Esophagus squamous epithelium (tissue), 5 donors: ENCODE measurements at regions not wholly inside any gene's neighbourhood (a gene's known extent, or its start where the extent isn't known, plus 50 kb on each side); places are given as distances from the start of the nearest gene placed in this dataset.

Source experiments
- DNase-seq: peaks from one replicate; lab custom pipeline; 2025; lab: John Stamatoyannopoulos, UW
- H3K27ac ChIP-seq, 4 donors: fragments of 200-600 bp; sonication (generic); one replicate each; pipeline ENCODE4 v1.5.1; 2016 to 2019; ENCODE audit warnings: mild to moderate bottlenecking in 1 of 4
- H3K27me3 ChIP-seq, 4 donors: fragments of 200-600 bp; sonication (generic); 1 replicate in 3 of 4; 2 replicates in 1 of 4; pipeline versions ENCODE4 v1.5.1 to v1.6.0; 2017 to 2021; ENCODE audit warnings: antibody characterized with exemption in 1 of 4
- H3K36me3 ChIP-seq, 3 donors: fragments of 200-600 bp; sonication (generic); one replicate each; pipeline ENCODE4 v1.5.1; 2016 to 2019
- H3K4me1 ChIP-seq, 3 donors: fragments of 200-600 bp; sonication (generic); one replicate each; pipeline ENCODE4 v1.5.1; 2017 to 2019
- H3K4me3 ChIP-seq, 4 donors: fragments of 200-600 bp; sonication (generic); 1 replicate in 3 of 4; 2 replicates in 1 of 4; pipeline ENCODE4 v1.5.1; 2016 to 2019; ENCODE audit warnings: mild to moderate bottlenecking in 2 of 4, moderate library complexity in 1 of 4
- H3K9me3 ChIP-seq, 3 donors: fragments of 200-600 bp; sonication (generic); one replicate each; pipeline ENCODE4 v1.5.1; 2016 to 2019
- POLR2A ChIP-seq, 4 donors: fragments of 450-650 bp; IDR thresholded peaks; one replicate each; pipeline ENCODE4 v1.6.1; 2017; ENCODE audit warnings: antibody characterized with exemption in 4 of 4, mild to moderate bottlenecking in 4 of 4, moderate library complexity in 3 of 4
- WGBS, 2 donors: methylation state at CpG; one replicate each; pipeline ENCODE4 v1.1.5; 2018; 5-methylcytosine and 5-hydroxymethylcytosine counted together
- intact Hi-C: fragments of 100-400 bp; cut with DNase I; formaldehyde crosslinking; loops from one replicate; pipeline ENCODE4 v1.15.0; 2022
- TF ChIP-seq, protein P1 (sequence below), 6 experiments: fragments of 450-650 bp in 4 of 6; fragments of 200-600 bp in 2 of 6; sonication (generic) in 2 of 6; IDR thresholded peaks; one replicate each; pipeline ENCODE4 v1.5.1; 2016 to 2019; ENCODE audit warnings: antibody characterized with exemption in 6 of 6, mild to moderate bottlenecking in 4 of 6, moderate library complexity in 4 of 6
- donor health status: DM: yes; HTN: yes; CAD: no.

DNA sequence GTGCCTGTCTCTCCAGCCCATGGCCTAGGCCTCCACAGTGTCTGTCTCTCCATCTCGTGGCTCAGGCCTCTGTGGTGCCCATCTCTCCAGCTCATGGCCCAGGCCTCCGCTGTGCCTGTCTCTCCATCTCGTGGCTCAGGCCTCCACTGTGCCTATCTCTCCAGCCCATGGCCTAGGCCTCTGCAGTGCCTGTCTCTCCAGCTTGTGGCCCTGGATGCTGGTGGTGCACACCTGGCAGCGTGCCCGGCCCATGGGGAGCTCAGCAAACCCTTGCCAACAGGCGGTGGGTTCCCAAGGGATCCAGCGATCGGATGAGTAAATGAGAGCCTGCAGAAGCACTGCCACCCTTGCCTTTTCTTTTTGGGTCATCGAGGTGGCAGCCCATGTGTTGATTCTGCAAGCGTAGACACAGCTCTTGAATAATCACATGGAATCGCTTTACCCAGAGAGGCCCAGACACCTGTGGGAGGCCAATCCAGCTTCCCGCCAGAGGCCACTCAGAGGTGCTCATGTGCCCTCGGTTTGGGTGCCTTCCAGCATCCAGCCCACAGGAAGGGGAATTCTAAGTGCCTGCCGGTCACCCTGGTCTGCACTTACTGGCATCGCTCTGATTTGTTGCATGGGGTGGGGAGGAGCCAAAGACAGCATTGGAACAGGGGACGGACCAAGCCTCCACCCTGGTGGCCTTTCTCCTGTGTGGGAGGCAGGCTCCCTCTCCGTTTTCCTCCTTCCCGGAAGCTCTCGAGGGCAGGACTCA, 101.8 kb upstream of the HDAC4 start:
- Histone ChIP-seq H3K4me1 (peaks cover 0 to 25% (median 13%) of the 10 kb centered on the region in 3 donors), H3K27ac (no peak overlapping the region), H3K4me3 (no peak overlapping the region), H3K27me3 (no peaks in the 10 kb centered on the region), H3K9me3 (no peaks in the 10 kb centered on the region), H3K36me3 (no peaks in the 10 kb centered on the region)
- no peak for TF ChIP-seq POLR2A (IDR thresholded peaks at IDR 0.05)
- TF ChIP-seq, protein P1, sequence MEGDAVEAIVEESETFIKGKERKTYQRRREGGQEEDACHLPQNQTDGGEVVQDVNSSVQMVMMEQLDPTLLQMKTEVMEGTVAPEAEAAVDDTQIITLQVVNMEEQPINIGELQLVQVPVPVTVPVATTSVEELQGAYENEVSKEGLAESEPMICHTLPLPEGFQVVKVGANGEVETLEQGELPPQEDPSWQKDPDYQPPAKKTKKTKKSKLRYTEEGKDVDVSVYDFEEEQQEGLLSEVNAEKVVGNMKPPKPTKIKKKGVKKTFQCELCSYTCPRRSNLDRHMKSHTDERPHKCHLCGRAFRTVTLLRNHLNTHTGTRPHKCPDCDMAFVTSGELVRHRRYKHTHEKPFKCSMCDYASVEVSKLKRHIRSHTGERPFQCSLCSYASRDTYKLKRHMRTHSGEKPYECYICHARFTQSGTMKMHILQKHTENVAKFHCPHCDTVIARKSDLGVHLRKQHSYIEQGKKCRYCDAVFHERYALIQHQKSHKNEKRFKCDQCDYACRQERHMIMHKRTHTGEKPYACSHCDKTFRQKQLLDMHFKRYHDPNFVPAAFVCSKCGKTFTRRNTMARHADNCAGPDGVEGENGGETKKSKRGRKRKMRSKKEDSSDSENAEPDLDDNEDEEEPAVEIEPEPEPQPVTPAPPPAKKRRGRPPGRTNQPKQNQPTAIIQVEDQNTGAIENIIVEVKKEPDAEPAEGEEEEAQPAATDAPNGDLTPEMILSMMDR (IDR thresholded peaks at IDR 0.05) = no peak
- DNase-seq = no peak
- 77 to 85% methylated on average over 8 to 12 of the region's 19 CpGs for WGBS, 2 donors
- intact Hi-C loops = no loop called here

DNA sequence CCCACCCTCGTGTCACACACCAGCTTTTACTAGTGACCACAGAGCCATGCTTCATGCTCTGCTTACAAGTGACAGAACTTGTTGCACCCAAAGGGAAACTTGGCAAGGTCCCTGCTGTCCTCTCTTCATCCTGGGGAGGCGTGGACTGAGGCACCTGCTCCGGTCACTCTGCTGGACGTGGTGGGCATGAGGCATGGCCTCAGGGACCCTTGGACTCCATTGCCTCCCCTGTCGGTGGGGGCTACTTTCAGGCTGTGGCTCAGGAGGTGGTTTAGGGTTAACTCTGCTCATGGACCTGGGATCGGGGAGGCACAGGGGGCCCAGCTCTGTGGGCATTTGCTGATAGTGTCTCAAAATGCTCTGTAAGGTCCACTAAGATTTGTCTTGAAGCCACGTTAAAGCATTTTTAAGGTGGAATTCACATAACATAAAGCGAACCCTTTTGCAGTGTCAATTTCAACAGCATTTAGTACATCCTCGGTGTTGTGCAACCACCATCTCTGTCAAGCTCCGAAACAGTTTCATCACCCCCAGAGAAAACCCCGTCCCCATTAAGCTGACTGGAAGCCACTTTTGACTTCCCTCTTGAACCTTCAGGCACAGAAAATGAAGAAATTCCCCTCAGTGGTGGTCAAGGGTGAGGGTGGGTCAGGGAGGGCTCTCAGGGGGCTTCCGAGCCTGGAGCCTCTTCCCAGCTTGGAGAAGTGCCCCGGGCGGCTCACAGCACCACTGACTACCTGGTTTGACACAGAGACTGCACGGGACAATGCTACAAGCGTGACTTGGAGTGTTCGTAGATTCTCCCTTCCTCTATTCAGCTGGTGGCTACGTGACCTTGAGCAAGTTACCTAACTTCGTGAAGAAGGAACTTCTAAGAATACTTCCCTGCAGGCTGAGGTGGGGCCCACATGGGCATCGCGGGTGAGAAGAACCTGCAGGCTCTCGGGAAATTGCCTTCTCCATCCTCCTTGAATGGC, 100.0 kb upstream of the HDAC4 start:
- intact Hi-C loops = no loop called here

DNA sequence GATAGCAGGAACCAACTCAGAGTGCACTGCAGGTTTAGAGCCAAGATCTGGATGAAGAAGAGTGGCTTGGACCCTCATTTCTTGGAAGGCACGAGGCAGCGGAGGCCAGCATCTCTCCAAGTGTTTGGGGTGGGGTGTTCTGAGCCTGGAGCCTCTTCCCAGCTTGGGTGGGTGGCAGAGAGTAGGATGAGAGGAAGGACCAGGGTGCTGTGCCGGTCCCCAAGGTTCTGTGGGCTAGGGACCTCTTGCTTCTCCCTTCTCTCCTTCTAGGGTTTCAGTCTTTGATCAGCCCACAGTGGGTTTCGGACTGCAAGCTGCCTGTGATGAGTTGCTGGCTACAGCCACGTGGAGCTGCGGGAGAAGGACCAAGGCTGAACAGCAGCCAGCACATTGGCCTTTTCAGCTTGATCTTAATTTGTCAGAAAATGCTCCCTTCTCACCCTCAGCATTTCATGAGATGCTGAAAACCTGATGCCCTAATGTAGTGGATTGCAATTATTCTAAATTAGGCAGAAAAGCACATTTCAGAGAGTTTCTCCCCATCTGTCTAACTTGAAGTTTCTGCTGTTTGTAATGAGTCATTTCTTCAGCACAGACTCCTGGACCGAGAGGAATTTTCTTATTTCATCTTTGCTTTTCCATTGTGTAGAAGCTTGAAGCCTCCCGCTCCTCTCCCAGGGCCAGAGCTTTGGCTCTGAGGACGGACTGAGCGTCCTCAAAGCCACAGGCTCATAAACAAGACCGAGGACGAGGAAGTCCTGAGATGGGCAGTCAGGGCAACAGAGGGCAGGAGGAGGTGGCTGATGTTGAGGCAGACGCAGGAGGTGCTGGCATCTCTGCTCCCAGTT, 99.1 kb upstream of the HDAC4 start:
- WGBS, 2 donors = 42 to 54% methylated on average over 5 to 13 of the region's 13 CpGs
- Histone ChIP-seq H3K27ac (peak overlapping the region in 3 of 4 donors; percentile 9 to 57 (median 57)), H3K27me3 (peaks cover 0 to 5% (median 0%) of the 10 kb centered on the region in 4 donors), H3K4me1 (peaks cover 0 to 25% (median 13%) of the 10 kb centered on the region in 3 donors), H3K9me3 (no peaks in the 10 kb centered on the region), H3K36me3 (no peaks in the 10 kb centered on the region), H3K4me3 (no peak overlapping the region)
- TF ChIP-seq POLR2A (IDR thresholded peaks at IDR 0.05) = no peak
- TF ChIP-seq, protein P1 (IDR thresholded peaks at IDR 0.05) = no peak
- no peak for DNase-seq
- intact Hi-C loops = no loop called here

More for the DNA sequence above, 100.0 kb upstream of the HDAC4 start:
- Histone ChIP-seq H3K36me3 (no peaks in the 10 kb centered on the region), H3K9me3 (no peaks in the 10 kb centered on the region), H3K27me3 (no peaks in the 10 kb centered on the region), H3K4me1 (peaks cover 0 to 25% (median 13%) of the 10 kb centered on the region in 3 donors), H3K4me3 (no peak overlapping the region), H3K27ac (peak overlapping the region in 2 of 4 donors; percentile 45 to 57)
- TF ChIP-seq, protein P1 (IDR thresholded peaks at IDR 0.05) = no peak
- TF ChIP-seq POLR2A (IDR thresholded peaks at IDR 0.05) = no peak
- DNase-seq = no peak
- WGBS, 2 donors = 68 to 72% methylated on average over 13 to 14 of the region's 22 CpGs

DNA sequence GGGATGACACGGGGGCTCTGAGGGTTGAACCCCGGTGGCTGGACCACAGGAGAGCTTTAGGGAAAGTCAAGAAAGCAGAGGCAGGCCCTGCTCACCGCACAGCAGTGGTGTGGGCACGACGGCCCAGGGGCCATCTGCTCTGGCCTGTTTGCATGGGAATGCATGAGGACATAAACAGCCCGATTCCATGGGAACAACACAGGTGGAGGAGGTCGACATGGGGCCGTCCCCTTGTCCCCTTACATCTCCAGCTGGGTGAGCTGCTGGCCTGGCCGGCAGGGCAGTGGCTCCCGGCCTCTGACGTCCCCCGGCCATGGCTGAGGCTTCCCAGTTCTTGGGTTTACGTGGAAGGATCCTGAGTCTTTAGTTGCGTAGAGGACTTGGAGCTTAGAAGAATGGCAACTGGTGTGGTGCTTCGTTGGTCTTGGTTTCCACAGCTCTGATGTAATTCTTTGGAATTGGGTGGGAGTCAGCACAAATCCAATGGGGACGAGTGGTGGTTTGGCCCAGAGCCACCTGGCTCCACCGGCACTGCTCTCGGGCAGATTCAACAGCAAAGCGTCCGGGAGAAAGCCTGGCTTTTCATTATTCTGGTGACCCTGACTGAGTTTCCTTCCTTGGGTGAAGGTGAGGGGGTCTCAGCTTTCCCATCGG, 98.3 kb upstream of the HDAC4 start:
- intact Hi-C loops = no loop called here
- no peak overlapping the region for H3K4me3 ChIP-seq
- DNase-seq = no peak
- peak overlapping the region in 3 of 4 donors; percentile 9 to 57 (median 57) for H3K27ac ChIP-seq
- TF ChIP-seq, protein P1 (IDR thresholded peaks at IDR 0.05) = no peak
- no peak for TF ChIP-seq POLR2A (IDR thresholded peaks at IDR 0.05)
- peaks cover 0 to 8% (median 0%) of the 10 kb centered on the region in 4 donors for H3K27me3 ChIP-seq
- WGBS, 2 donors = 61 to 73% methylated on average over 8 to 11 of the region's 21 CpGs
- no peaks in the 10 kb centered on the region for H3K9me3 ChIP-seq
- H3K4me1 ChIP-seq = peaks cover 0 to 25% (median 13%) of the 10 kb centered on the region in 3 donors
- no peaks in the 10 kb centered on the region for H3K36me3 ChIP-seq
